ENCODE measurements at regions not wholly inside any gene's neighbourhood (a gene's known extent, or its start where the extent isn't known, plus 50 kb on each side); places are given as distances from the start of the nearest gene placed in this dataset. TPM values are rescaled to one million over a fixed set of nuclear protein-coding genes. Genes with fewer than 3 reads are reported as not detected.
"Not testable (repeated sequence)": the region's sequence is repeated elsewhere in the genome, so short reads cannot be mapped to it uniquely, and the experiment has no call there.

GRCh38 chr21:23099185-23099584 is 2101.0 kb downstream of the NCAM2 start:
- FAIRE-seq (no peak), DNase-seq (ENCODE audit: low spot score in 2 of 2) (no peak)

- no peak for DNase-seq (ENCODE audit: low spot score in 2 of 2)
- FAIRE-seq: no peak
Observed at GRCh38 chr21:23101111-23101510, 2102.9 kb downstream of the NCAM2 start.

GRCh38 chr21:23108533-23108932 is 2110.3 kb downstream of the NCAM2 start:
- DNase-seq (ENCODE audit: low spot score in 2 of 2) (no peak), FAIRE-seq (no peak)

DNA sequence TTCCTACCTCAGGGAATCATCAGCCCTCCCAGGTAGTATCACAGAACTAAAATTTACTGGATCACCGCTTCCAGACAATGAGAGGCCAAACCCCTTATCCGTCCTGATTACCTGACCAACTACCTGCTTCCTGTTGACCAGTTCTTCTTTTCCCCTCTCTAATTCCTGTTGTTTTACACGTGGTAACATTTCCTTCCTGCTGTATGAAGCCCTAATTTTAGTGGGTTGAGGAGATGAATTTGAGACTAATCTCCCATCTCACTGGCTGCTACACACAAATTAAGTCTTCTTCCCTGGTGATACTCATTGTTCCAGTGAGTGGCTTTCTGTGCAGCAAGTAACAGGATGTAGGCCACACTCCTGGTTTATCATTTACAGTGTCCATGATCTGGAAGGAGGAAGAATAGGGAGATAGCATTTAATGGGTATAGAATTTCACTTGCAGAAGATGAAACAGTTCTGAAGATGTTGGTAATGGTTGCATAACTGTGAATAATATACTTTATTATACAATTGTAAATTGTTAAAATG is 2112.9 kb downstream of the NCAM2 start:
- DNase-seq (ENCODE audit: low spot score in 2 of 2): no peak
- no peak for FAIRE-seq

GRCh38 chr21:23119491-23119890 is 2121.3 kb downstream of the NCAM2 start:
- DNase-seq (ENCODE audit: low spot score in 2 of 2): no peak
- no peak for FAIRE-seq

GRCh38 chr21:23127973-23128372 is 2129.8 kb downstream of the NCAM2 start:
- DNase-seq (ENCODE audit: low spot score in 2 of 2) (no peak), FAIRE-seq (no peak)

- FAIRE-seq (no peak), DNase-seq (ENCODE audit: low spot score in 2 of 2) (no peak)
Observed at GRCh38 chr21:23130308-23130707, 2132.1 kb downstream of the NCAM2 start.

- FAIRE-seq: no peak
- no peak for DNase-seq (ENCODE audit: low spot score in 2 of 2)
Observed at GRCh38 chr21:23131177-23131576, 2133.0 kb downstream of the NCAM2 start.

DNA sequence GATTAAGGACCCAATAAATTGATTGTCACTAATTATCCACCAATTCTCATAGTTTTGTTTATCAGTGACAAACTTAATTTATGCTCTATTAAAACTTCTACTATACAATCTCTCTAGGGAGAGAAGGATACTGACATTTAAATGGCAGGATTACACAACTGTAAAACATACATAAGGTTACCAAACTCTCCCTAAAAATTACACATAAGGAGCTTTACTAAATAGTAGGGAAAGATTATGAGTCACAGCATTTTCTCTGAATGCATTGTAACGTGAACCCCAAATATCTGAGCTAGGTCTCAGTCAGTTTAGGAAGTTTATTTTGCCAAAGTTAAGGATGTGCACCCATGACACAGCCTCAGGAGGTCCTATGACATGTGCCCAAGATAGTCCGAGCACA is 2140.6 kb downstream of the NCAM2 start:
- FAIRE-seq: no peak
- DNase-seq (ENCODE audit: low spot score in 2 of 2): no peak

GRCh38 chr21:23152130-23152529 is 2153.9 kb downstream of the NCAM2 start:
- FAIRE-seq (no peak), DNase-seq (ENCODE audit: low spot score in 2 of 2) (no peak)

GRCh38 chr21:23153842-23154241 is 2155.6 kb downstream of the NCAM2 start:
- FAIRE-seq: not testable (repeated sequence)

DNA sequence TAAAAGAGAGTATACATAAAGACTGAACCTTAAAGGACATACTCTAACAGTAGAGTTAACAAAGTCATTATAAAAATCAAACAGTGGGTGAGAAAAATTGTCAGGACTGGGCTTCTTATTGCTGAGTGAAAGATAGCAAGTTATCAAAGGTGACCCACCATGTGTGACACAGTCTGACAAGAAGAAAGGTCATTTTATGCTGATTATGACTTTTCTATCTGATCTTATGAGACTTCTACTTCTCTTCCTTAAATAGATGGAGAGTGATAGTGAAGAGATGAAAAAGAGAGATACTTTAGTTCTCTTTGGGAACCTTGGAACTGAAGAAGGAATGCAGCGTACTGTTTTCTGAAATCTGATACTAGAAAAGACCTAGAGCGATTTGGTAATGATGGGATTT is 2157.1 kb downstream of the NCAM2 start:
- FAIRE-seq (no peak), DNase-seq (ENCODE audit: low spot score in 2 of 2) (no peak)

More at GRCh38 chr21:23153842-23154241, 2155.6 kb downstream of the NCAM2 start:
- DNase-seq (ENCODE audit: low spot score in 2 of 2): not testable (repeated sequence)

DNA sequence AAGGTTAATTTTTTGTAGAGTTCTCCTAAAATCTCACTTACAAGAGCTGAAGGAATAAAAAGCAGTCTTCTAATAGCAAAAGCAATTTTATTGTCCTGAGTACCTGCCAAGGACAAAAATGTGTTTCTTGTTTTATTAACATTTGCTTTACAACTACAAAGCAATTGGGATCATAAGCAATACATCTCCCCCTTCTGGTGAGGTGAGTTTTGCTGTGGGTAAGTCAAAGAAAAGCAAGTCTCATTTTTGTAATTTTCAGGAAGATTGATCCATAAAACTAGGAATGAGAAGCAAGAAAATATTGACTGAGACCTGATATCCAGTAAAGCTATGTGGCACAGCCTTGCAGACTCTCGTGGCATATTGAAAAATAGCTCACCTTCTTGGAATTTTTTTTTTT is 2162.7 kb downstream of the NCAM2 start:
- DNase-seq (ENCODE audit: low spot score in 2 of 2) (no peak), FAIRE-seq (no peak)

- FAIRE-seq (no peak), DNase-seq (ENCODE audit: low spot score in 2 of 2) (no peak)
Observed at GRCh38 chr21:23162198-23162946, 2164.2 kb downstream of the NCAM2 start.

Small RNAs in the stretch of these regions (small RNA-seq; reads per million reads assigned to genes)
- gene MIR6130 (not detected), gene RNU4-45P (not detected)

Measured in frontal cortex (tissue), 4 donors.